ENCODE measurements at regions not wholly inside any gene's neighbourhood (a gene's known extent, or its start where the extent isn't known, plus 50 kb on each side); places are given as distances from the start of the nearest gene placed in this dataset.

- H3K79me1 ChIP-seq (ENCODE audit: low read depth, low read length) = no peaks in the 10 kb centered on the region
- H3K23ac ChIP-seq (ENCODE audit: insufficient read length) = no peak overlapping the region
- H3K14ac ChIP-seq (ENCODE audit: insufficient read length) = no peak overlapping the region
- H3K4me2 ChIP-seq (ENCODE audit: insufficient read depth in 1 of 2, low read depth in 2 of 2, low read length in 2 of 2) = no peak overlapping the region
- no peak overlapping the region for H3K4me3 ChIP-seq (ENCODE audit: extremely low read depth in 1 of 4, insufficient read depth in 2 of 4, low read depth in 3 of 4, low read length in 4 of 4)
- no peaks in the 10 kb centered on the region for H4K20me1 ChIP-seq (replicated peaks in 1 of 2; ENCODE audit: control insufficient read depth in 1 of 2, insufficient read depth in 2 of 2, low read length in 2 of 2)
- FAIRE-seq (no peak), DNase-seq (ENCODE audit: low read depth in 1 of 2, low spot score in 2 of 2) (no peak)
- ChIA-PET POLR2A (ENCODE audit: partially characterized antibody) (no interaction called here), CTCF (ENCODE audit: partially characterized antibody) (interaction anchor here (0.8 to 1.9 kb wide), 10 partner anchors 9 to 608 kb away, joined by 3 to 5 read pairs (median 3); no protein-coding TSS in a partner anchor)
- peak overlapping the region; percentile 57; the same call in 1 of the 2 replicates for H2BK20ac ChIP-seq (ENCODE audit: low read length)
- H3K23me2 ChIP-seq (ENCODE audit: low read depth, low read length) = no peaks in the 10 kb centered on the region
- H4K91ac ChIP-seq (replicated peaks; ENCODE audit: insufficient read length, low read length) = no peak overlapping the region
- no peaks in the 10 kb centered on the region for H3K36me3 ChIP-seq (ENCODE audit: control insufficient read depth in 2 of 4, insufficient read depth in 4 of 4, low read length in 3 of 4)
- no peak overlapping the region for H2BK12ac ChIP-seq (ENCODE audit: low read depth, low read length)
- H3K27ac ChIP-seq (ENCODE audit: low read depth, low read length) = no peak overlapping the region
- no peak overlapping the region for H3K56ac ChIP-seq (replicated peaks; ENCODE audit: insufficient read length, low read depth, low read length)
- H2BK120ac ChIP-seq (replicated peaks; ENCODE audit: low read depth, low read length) = no peak overlapping the region
- peaks cover 0 to 8% (median 4%) of the 10 kb centered on the region in 4 experiments for H3K4me1 ChIP-seq (replicated peaks in 1 of 4; ENCODE audit: control insufficient read depth in 3 of 4, insufficient read depth in 4 of 4, low read length in 3 of 4)
- H2BK5ac ChIP-seq (ENCODE audit: low read depth, low read length) = no peak overlapping the region
- WGBS, 2 experiments (ENCODE audit: extremely low coverage in 1 of 2, insufficient coverage in 1 of 2, insufficient read length in 1 of 2, insufficient replicate concordance in 2 of 2, low coverage in 1 of 2, low lambda C conversion rate in 2 of 2, missing lambda C conversion rate in 1 of 2) = 75% methylated on average over 1 of the region's 1 CpG; no CpG with 5 or more reads in 1 of the 2 experiments
- H2AFZ ChIP-seq (ENCODE audit: low read length) = no peak overlapping the region
- no peaks in the 10 kb centered on the region for H3K79me2 ChIP-seq (ENCODE audit: control insufficient read depth in 1 of 2, insufficient read depth in 2 of 2, low read length in 2 of 2)
- H3K18ac ChIP-seq (ENCODE audit: extremely low read depth, low read length) = no peak overlapping the region
- H3K27me3 ChIP-seq (replicated peaks in 1 of 4; ENCODE audit: control insufficient read depth in 3 of 4, extremely low read depth in 1 of 4, insufficient read depth in 3 of 4, low read length in 3 of 4) = no peaks in the 10 kb centered on the region
- H2BK15ac ChIP-seq (ENCODE audit: low read length) = no peak overlapping the region
- H4K5ac ChIP-seq (ENCODE audit: insufficient read length, low read depth, low read length) = no peak overlapping the region
- no peak overlapping the region for H4K8ac ChIP-seq (ENCODE audit: extremely low read depth, insufficient read depth, low read length)
- H2AK5ac ChIP-seq (ENCODE audit: low read depth, low read length) = no peak overlapping the region
- H3K9ac ChIP-seq (replicated peaks in 1 of 4; ENCODE audit: extremely low read depth in 1 of 4, low read depth in 3 of 4, low read length in 3 of 4) = no peak overlapping the region
- H3K4ac ChIP-seq (replicated peaks; ENCODE audit: insufficient read length, low read depth, low read length) = no peak overlapping the region
- H3K9me3 ChIP-seq (ENCODE audit: insufficient read depth in 2 of 2, low read depth in 1 of 2, low read length in 1 of 2) = no peaks in the 10 kb centered on the region
- no peak for TF ChIP-seq BRCA1 (IDR thresholded peaks at IDR 0.05; ENCODE audit: low read depth, low read length)
- no peak for TF ChIP-seq GABPA (IDR thresholded peaks at IDR 0.05; ENCODE audit: borderline replicate concordance, insufficient read depth, low read length)
- TF ChIP-seq RXRA (IDR thresholded peaks at IDR 0.05; ENCODE audit: insufficient read depth, low read depth, low read length) = no peak
- no peak for TF ChIP-seq MAFK (IDR thresholded peaks at IDR 0.05; ENCODE audit: low read depth, low read length)
- TF ChIP-seq NANOG (IDR thresholded peaks at IDR 0.05; ENCODE audit: insufficient read depth, low read depth, low read length, poor library complexity, severe bottlenecking) = no peak
- TF ChIP-seq CHD1 (IDR thresholded peaks at IDR 0.05; ENCODE audit: low read depth, low read length) = no peak
- TF ChIP-seq EGR1 (IDR thresholded peaks at IDR 0.05; ENCODE audit: borderline replicate concordance, low read depth, low read length) = no peak
- no peak for TF ChIP-seq RFX5 (IDR thresholded peaks at IDR 0.05; ENCODE audit: borderline replicate concordance, low read depth, low read length)
- TF ChIP-seq KDM1A (IDR thresholded peaks at IDR 0.05; ENCODE audit: borderline replicate concordance, low read length) = no peak
- TF ChIP-seq SIRT6 (IDR thresholded peaks at IDR 0.05; ENCODE audit: low read length) = no peak
Observed at GRCh38 chr3:124260206-124260915, 268.4 kb upstream of the ROPN1 start.
